ENCODE measurements at regions not wholly inside any gene's neighbourhood (a gene's known extent, or its start where the extent isn't known, plus 50 kb on each side); places are given as distances from the start of the nearest gene placed in this dataset.

DNA sequence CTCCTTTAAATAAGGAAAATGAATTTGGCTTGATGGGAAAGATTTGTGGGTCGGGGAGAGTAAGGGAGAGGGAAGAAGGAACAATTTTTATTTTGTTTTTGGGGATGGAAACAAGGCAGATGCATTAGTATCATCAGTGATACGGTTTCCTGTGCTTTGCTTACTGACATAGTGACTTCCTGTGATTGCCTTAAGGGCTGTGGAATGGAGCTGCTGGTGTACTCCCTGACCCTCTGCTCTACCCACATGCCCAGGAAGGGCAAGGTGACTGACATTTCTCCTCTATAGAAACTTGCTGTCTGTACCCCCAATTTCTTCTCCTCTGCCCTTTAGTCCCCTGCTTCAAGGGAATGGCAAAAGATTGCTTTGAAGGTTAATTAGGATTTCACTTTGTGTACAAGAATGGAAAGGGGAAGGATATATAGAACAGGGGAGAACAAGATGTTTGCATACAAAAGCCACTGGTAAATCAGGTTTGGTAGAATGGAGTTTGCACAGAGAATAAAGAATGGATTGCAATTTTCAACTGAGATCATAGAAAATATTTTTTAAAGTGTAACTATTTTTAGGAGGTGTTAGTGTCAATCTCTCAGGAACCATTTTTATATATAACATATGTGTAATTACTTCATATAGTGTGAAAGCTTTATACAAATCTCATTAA is 129.0 kb upstream of the AGR3 start:
- ChIA-PET CTCF (ENCODE audit: partially characterized antibody) (interaction anchor here (0.7 to 2.6 kb wide), 3 partner anchors 9 to 411 kb away, joined by 3 to 15 read pairs (median 3); no protein-coding TSS in a partner anchor), POLR2A (ENCODE audit: partially characterized antibody) (no interaction called here)
- no peak overlapping the region for H2BK20ac ChIP-seq (ENCODE audit: low read length)
- no peak overlapping the region for H3K56ac ChIP-seq (replicated peaks; ENCODE audit: insufficient read length, low read depth, low read length)
- FAIRE-seq (no peak), DNase-seq (ENCODE audit: low read depth in 1 of 2, low spot score in 2 of 2) (no peak)
- no peak overlapping the region for H3K18ac ChIP-seq (ENCODE audit: extremely low read depth, low read length)
- H3K23ac ChIP-seq (ENCODE audit: insufficient read length) = no peak overlapping the region
- 0 out of 2 replicates have a peak overlapping the region, but pooled peaks have one; percentile 3 for H2AFZ ChIP-seq (ENCODE audit: low read length)
- no peaks in the 10 kb centered on the region for H3K23me2 ChIP-seq (ENCODE audit: low read depth, low read length)
- TF ChIP-seq TAF1 (IDR thresholded peaks at IDR 0.05; ENCODE audit: low read depth, low read length) (no peak), KDM1A (IDR thresholded peaks at IDR 0.05; ENCODE audit: borderline replicate concordance, low read length) (no peak), GABPA (IDR thresholded peaks at IDR 0.05; ENCODE audit: borderline replicate concordance, insufficient read depth, low read length) (no peak)
- no peak overlapping the region for H4K91ac ChIP-seq (replicated peaks; ENCODE audit: insufficient read length, low read length)
- H2BK5ac ChIP-seq (ENCODE audit: low read depth, low read length) = no peak overlapping the region
- H3K4me1 ChIP-seq (replicated peaks in 1 of 4; ENCODE audit: control insufficient read depth in 3 of 4, insufficient read depth in 4 of 4, low read length in 3 of 4) = no peaks in the 10 kb centered on the region
- H3K79me2 ChIP-seq (ENCODE audit: control insufficient read depth in 1 of 2, insufficient read depth in 2 of 2, low read length in 2 of 2) = no peaks in the 10 kb centered on the region
- no peak overlapping the region; the same call in 1 of the 2 replicates for H2BK12ac ChIP-seq (ENCODE audit: low read depth, low read length)
- H2BK120ac ChIP-seq (replicated peaks; ENCODE audit: low read depth, low read length) = no peak overlapping the region
- WGBS, 2 experiments (ENCODE audit: extremely low coverage in 1 of 2, insufficient coverage in 1 of 2, insufficient read length in 1 of 2, insufficient replicate concordance in 2 of 2, low coverage in 1 of 2, low lambda C conversion rate in 2 of 2, missing lambda C conversion rate in 1 of 2) = 80 to 100% methylated on average over 1 to 2 of the region's 2 CpGs
- H3K9me3 ChIP-seq (ENCODE audit: insufficient read depth in 2 of 2, low read depth in 1 of 2, low read length in 1 of 2) = no peaks in the 10 kb centered on the region
- no peak overlapping the region for H2AK5ac ChIP-seq (ENCODE audit: low read depth, low read length)
- no peak overlapping the region for H3K4ac ChIP-seq (replicated peaks; ENCODE audit: insufficient read length, low read depth, low read length)
- no peak overlapping the region for H2BK15ac ChIP-seq (ENCODE audit: low read length)
- no peak overlapping the region for H3K9ac ChIP-seq (replicated peaks in 1 of 4; ENCODE audit: extremely low read depth in 1 of 4, low read depth in 3 of 4, low read length in 3 of 4)
- no peak overlapping the region for H3K4me3 ChIP-seq (ENCODE audit: extremely low read depth in 1 of 4, insufficient read depth in 2 of 4, low read depth in 3 of 4, low read length in 4 of 4)
- no peaks in the 10 kb centered on the region for H4K20me1 ChIP-seq (replicated peaks in 1 of 2; ENCODE audit: control insufficient read depth in 1 of 2, insufficient read depth in 2 of 2, low read length in 2 of 2)
- H3K14ac ChIP-seq (ENCODE audit: insufficient read length) = no peak overlapping the region
- no peak overlapping the region for H3K27ac ChIP-seq (ENCODE audit: low read depth, low read length)
- H3K36me3 ChIP-seq (ENCODE audit: control insufficient read depth in 2 of 4, insufficient read depth in 4 of 4, low read length in 3 of 4) = no peaks in the 10 kb centered on the region
- H4K8ac ChIP-seq (ENCODE audit: extremely low read depth, insufficient read depth, low read length) = no peak overlapping the region
- H3K4me2 ChIP-seq (ENCODE audit: insufficient read depth in 1 of 2, low read depth in 2 of 2, low read length in 2 of 2) = no peak overlapping the region
- no peaks in the 10 kb centered on the region for H3K27me3 ChIP-seq (replicated peaks in 1 of 4; ENCODE audit: control insufficient read depth in 3 of 4, extremely low read depth in 1 of 4, insufficient read depth in 3 of 4, low read length in 3 of 4)
- no peak overlapping the region for H4K5ac ChIP-seq (ENCODE audit: insufficient read length, low read depth, low read length)
- no peaks in the 10 kb centered on the region for H3K79me1 ChIP-seq (ENCODE audit: low read depth, low read length)
